Gastrocnemius medialis (tissue), 4 donors: ENCODE measurements at regions not wholly inside any gene's neighbourhood (a gene's known extent, or its start where the extent isn't known, plus 50 kb on each side); places are given as distances from the start of the nearest gene placed in this dataset.

Source experiments
- POLR2A ChIP-seq, 2 donors: fragments of 450-650 bp; IDR thresholded peaks; one replicate each; pipeline ENCODE4 v1.6.1; 2017; ENCODE audit warnings: antibody characterized with exemption in 2 of 2, mild to moderate bottlenecking in 2 of 2, moderate library complexity in 2 of 2
- TF ChIP-seq, protein P1 (sequence below), 5 experiments: fragments of 450-650 bp in 3 of 5; fragments of 200-600 bp in 2 of 5; sonication (generic) in 2 of 5; IDR thresholded peaks in 4 of 5; conservative IDR thresholded peaks in 1 of 5; 1 replicate in 4 of 5; 2 replicates in 1 of 5; pipeline ENCODE4 v1.5.1; 2016 to 2019; ENCODE audit warnings: antibody characterized with exemption in 5 of 5, mild to moderate bottlenecking in 3 of 5, moderate library complexity in 3 of 5

DNA sequence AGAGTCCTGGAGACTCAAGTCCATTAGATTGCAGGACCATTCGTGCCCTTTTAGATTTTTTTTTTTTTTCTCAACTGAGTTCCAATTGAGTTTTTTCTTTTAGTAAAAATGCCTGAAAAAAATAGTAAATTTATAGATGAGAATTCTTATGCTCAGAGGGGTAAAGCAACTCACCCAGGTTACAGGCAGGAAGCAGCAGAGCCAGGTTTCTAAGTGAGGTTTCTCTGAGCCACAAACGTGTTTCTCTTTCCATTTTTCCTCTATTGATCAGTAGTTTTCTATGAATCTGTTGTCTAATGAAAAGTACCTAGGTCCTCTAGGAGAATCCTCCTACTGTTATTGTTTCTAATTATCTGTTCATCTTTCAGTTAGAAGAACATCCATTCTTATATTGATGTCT is 66.4 kb upstream of the C12orf71 start:
- TF ChIP-seq, protein P1, sequence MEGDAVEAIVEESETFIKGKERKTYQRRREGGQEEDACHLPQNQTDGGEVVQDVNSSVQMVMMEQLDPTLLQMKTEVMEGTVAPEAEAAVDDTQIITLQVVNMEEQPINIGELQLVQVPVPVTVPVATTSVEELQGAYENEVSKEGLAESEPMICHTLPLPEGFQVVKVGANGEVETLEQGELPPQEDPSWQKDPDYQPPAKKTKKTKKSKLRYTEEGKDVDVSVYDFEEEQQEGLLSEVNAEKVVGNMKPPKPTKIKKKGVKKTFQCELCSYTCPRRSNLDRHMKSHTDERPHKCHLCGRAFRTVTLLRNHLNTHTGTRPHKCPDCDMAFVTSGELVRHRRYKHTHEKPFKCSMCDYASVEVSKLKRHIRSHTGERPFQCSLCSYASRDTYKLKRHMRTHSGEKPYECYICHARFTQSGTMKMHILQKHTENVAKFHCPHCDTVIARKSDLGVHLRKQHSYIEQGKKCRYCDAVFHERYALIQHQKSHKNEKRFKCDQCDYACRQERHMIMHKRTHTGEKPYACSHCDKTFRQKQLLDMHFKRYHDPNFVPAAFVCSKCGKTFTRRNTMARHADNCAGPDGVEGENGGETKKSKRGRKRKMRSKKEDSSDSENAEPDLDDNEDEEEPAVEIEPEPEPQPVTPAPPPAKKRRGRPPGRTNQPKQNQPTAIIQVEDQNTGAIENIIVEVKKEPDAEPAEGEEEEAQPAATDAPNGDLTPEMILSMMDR (IDR thresholded peaks at IDR 0.05 in 4 of 5, conservative IDR thresholded peaks at IDR 0.05 in 1 of 5): no peak
- no peak for TF ChIP-seq POLR2A (IDR thresholded peaks at IDR 0.05)
